Cardiac fibroblast (primary cell): ENCODE measurements at regions not wholly inside any gene's neighbourhood (a gene's known extent, or its start where the extent isn't known, plus 50 kb on each side); places are given as distances from the start of the nearest gene placed in this dataset.

ENCODE experiments used
- DNase-seq, 2 donors: peaks; one replicate each; pipeline versions ENCODE4 v3.0.0 to v3.0.0-alpha.2; 2010; ENCODE audit warnings: low read depth in 2 of 2
- H3K4me3 ChIP-seq, 2 donors: replicated peaks in 1 of 2; 1 replicate in 1 of 2; 2 replicates in 1 of 2; pipeline ENCODE4 v1.5.1; 2011; ENCODE audit warnings: low read depth in 2 of 2, low read length in 2 of 2, mild to moderate bottlenecking in 2 of 2, moderate library complexity in 1 of 2
- CTCF ChIP-seq: IDR thresholded peaks from one replicate; pipeline ENCODE4 v1.5.1; 2011; ENCODE audit warnings: low read depth, mild to moderate bottlenecking, low read length, inconsistent platforms

- no peak for TF ChIP-seq CTCF
Observed at GRCh38 chr15:94600505-94600904, 369.1 kb downstream of the MCTP2 start.

GRCh38 chr15:94602754-94603470 lies 371.6 kb downstream of the MCTP2 start:
- no peak for TF ChIP-seq CTCF
- DNase-seq, result peak in 1 of 2 donors; percentile 3
- H3K4me3 ChIP-seq, result no peak overlapping the region

More at GRCh38 chr15:94600505-94600904, 369.1 kb downstream of the MCTP2 start:
- no peak overlapping the region for H3K4me3 ChIP-seq
- DNase-seq, result no peak

- no peak for DNase-seq
- no peak for TF ChIP-seq CTCF
- H3K4me3 ChIP-seq, result no peak overlapping the region
Observed at GRCh38 chr15:94606286-94606685, 374.9 kb downstream of the MCTP2 start.

- TF ChIP-seq CTCF, result no peak
- no peak overlapping the region for H3K4me3 ChIP-seq
- peak in 1 of 2 donors; percentile 42 for DNase-seq
Observed at GRCh38 chr15:94607176-94607654, 375.9 kb downstream of the MCTP2 start.

- no peak for TF ChIP-seq CTCF
- no peak for DNase-seq
- H3K4me3 ChIP-seq, result no peak overlapping the region
Observed at GRCh38 chr15:94610069-94610468, 378.7 kb downstream of the MCTP2 start.

- no peak for TF ChIP-seq CTCF
- no peak overlapping the region for H3K4me3 ChIP-seq
- no peak for DNase-seq
Observed at GRCh38 chr15:94610485-94610884, 379.1 kb downstream of the MCTP2 start.
